Left lung (tissue), 4 donors: ENCODE measurements at regions not wholly inside any gene's neighbourhood (a gene's known extent, or its start where the extent isn't known, plus 50 kb on each side); places are given as distances from the start of the nearest gene placed in this dataset.

Source experiments
- ATAC-seq: fragments of 200-7000 bp; cut with Tn5 transposase; one replicate; pipeline ENCODE4 v1.9.1; 2020; ENCODE audit warnings: moderate library complexity
- DNase-seq, 4 donors: peaks; one replicate each; pipeline ENCODE4 v3.0.0-alpha.2; 2013 to 2020
- H3K27ac ChIP-seq, 2 donors: fragments of 200-600 bp; sonication (generic) in 1 of 2; one replicate each; pipeline versions ENCODE4 v1.5.0 to v1.8.0; 2020 to 2021
- H3K27me3 ChIP-seq, 2 donors: fragments of 200-600 bp; sonication (generic) in 1 of 2; one replicate each; pipeline versions ENCODE4 v1.5.0 to v1.8.0; 2020 to 2021
- H3K36me3 ChIP-seq, 2 donors: fragments of 200-600 bp; sonication (generic) in 1 of 2; one replicate each; pipeline versions ENCODE4 v1.5.0 to v1.8.0; 2020 to 2021
- H3K4me1 ChIP-seq, 2 donors: fragments of 200-600 bp; one replicate each; pipeline ENCODE4 v1.8.0; 2021
- H3K4me3 ChIP-seq, 2 donors: fragments of 200-600 bp; sonication (generic) in 1 of 2; one replicate each; pipeline versions ENCODE4 v1.5.0 to v1.8.0; 2020 to 2021; ENCODE audit warnings: mild to moderate bottlenecking in 1 of 2
- H3K9me3 ChIP-seq, 2 donors: fragments of 200-600 bp; sonication (generic) in 1 of 2; one replicate each; pipeline versions ENCODE4 v1.5.0 to v1.8.0; 2020 to 2021
- CTCF ChIP-seq, 2 donors: fragments of 200-600 bp; sonication (generic) in 1 of 2; IDR thresholded peaks; one replicate each; pipeline versions ENCODE4 v1.5.0 to v1.8.0; 2021; ENCODE audit warnings: antibody characterized with exemption in 2 of 2
- intact Hi-C, 2 donors: fragments of 100-400 bp; cut with DNase I; formaldehyde crosslinking; loops; one replicate each; pipeline versions ENCODE4 v1.11.2 to v1.14.2; 2022
- donor health status: DM: no; HTN: yes; CAD: no.
- donor health status: DM: no; HTN: no; CAD: no.

DNA sequence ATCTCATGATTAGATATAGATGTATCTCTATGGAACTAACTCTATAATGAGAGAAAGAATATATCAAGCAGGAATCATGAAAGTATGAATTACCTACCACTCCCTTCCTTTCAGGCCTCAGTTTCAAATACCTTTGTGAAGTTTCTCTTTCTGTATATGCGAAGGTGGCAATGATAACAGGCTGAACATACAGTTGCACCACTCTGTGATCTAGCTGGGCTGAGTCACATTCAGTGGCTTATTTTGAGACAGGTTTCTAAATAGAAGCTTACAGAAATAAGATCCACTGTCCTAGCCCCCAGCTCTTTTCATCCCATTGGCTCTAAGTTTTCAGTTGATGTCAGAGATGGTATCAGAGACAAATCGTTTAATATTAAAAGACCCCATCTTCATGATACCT lies 662.0 kb downstream of the SLITRK1 start:
- DNase-seq: no peak
- Histone ChIP-seq H3K9me3 (no peaks in the 10 kb centered on the region), H3K27ac (no peak overlapping the region), H3K27me3 (no peaks in the 10 kb centered on the region), H3K4me1 (no peaks in the 10 kb centered on the region), H3K36me3 (no peaks in the 10 kb centered on the region), H3K4me3 (no peak overlapping the region)
- TF ChIP-seq CTCF (IDR thresholded peaks at IDR 0.05): no peak
- no peak for ATAC-seq
- intact Hi-C loops: no loop called here

- H3K27ac ChIP-seq: no peak overlapping the region
- no peak for DNase-seq
- H3K4me1 ChIP-seq: no peaks in the 10 kb centered on the region
- H3K9me3 ChIP-seq: no peaks in the 10 kb centered on the region
- no peak for TF ChIP-seq CTCF (IDR thresholded peaks at IDR 0.05)
- intact Hi-C loops: no loop called here
- H3K27me3 ChIP-seq: no peaks in the 10 kb centered on the region
- no peaks in the 10 kb centered on the region for H3K36me3 ChIP-seq
- H3K4me3 ChIP-seq: no peak overlapping the region
- no peak for ATAC-seq
These were observed 662.4 kb downstream of the SLITRK1 start for GRCh38 chr13:83219832-83220231.

GRCh38 chr13:83216479-83217245 lies 665.6 kb downstream of the SLITRK1 start:
- no peak for DNase-seq
- H3K9me3 ChIP-seq: peaks cover 0 to 10% of the 10 kb centered on the region in 2 donors
- H3K4me1 ChIP-seq: no peaks in the 10 kb centered on the region
- no peak for ATAC-seq
- H3K36me3 ChIP-seq: no peaks in the 10 kb centered on the region
- H3K27ac ChIP-seq: no peak overlapping the region
- H3K27me3 ChIP-seq: no peaks in the 10 kb centered on the region
- TF ChIP-seq CTCF (IDR thresholded peaks at IDR 0.05): no peak
- no peak overlapping the region for H3K4me3 ChIP-seq
- intact Hi-C loops: no loop called here

GRCh38 chr13:83215627-83216026 lies 666.6 kb downstream of the SLITRK1 start:
- no peak for ATAC-seq
- no peaks in the 10 kb centered on the region for H3K4me1 ChIP-seq
- H3K4me3 ChIP-seq: no peak overlapping the region
- intact Hi-C loops: no loop called here
- no peak for DNase-seq
- TF ChIP-seq CTCF (IDR thresholded peaks at IDR 0.05): no peak
- H3K27me3 ChIP-seq: no peaks in the 10 kb centered on the region
- no peaks in the 10 kb centered on the region for H3K36me3 ChIP-seq
- H3K27ac ChIP-seq: no peak overlapping the region
- peaks cover 0 to 15% of the 10 kb centered on the region in 2 donors for H3K9me3 ChIP-seq

DNA sequence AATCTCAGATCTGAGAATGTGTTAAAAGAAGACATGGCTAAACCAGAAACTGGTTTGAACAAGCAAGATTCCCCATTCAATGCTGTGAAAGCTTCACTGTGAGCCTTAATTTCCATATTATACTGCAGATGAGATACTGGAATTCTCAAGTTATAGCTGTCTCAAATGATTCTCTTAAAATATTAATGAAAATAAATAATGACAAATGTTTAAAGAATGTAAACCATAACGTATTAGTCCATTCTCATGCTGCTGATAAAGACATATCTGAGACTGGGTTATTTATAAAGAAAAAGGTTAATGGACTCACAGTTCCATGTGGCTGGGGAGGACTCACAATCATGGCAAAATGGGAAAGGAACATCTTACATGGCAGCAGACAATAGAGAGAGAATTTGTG lies 667.8 kb downstream of the SLITRK1 start:
- no peaks in the 10 kb centered on the region for H3K27me3 ChIP-seq

More for the DNA sequence above, 667.8 kb downstream of the SLITRK1 start:
- DNase-seq (no peak), ATAC-seq (no peak)
- no peaks in the 10 kb centered on the region for H3K4me1 ChIP-seq
- H3K9me3 ChIP-seq: peaks cover 0 to 24% of the 10 kb centered on the region in 2 donors
- TF ChIP-seq CTCF (IDR thresholded peaks at IDR 0.05): no peak
- H3K36me3 ChIP-seq: no peaks in the 10 kb centered on the region
- H3K27ac ChIP-seq: no peak overlapping the region
- intact Hi-C loops: no loop called here
- no peak overlapping the region for H3K4me3 ChIP-seq
